ENCODE measurements at regions not wholly inside any gene's neighbourhood (a gene's known extent, or its start where the extent isn't known, plus 50 kb on each side); places are given as distances from the start of the nearest gene placed in this dataset.

DNA sequence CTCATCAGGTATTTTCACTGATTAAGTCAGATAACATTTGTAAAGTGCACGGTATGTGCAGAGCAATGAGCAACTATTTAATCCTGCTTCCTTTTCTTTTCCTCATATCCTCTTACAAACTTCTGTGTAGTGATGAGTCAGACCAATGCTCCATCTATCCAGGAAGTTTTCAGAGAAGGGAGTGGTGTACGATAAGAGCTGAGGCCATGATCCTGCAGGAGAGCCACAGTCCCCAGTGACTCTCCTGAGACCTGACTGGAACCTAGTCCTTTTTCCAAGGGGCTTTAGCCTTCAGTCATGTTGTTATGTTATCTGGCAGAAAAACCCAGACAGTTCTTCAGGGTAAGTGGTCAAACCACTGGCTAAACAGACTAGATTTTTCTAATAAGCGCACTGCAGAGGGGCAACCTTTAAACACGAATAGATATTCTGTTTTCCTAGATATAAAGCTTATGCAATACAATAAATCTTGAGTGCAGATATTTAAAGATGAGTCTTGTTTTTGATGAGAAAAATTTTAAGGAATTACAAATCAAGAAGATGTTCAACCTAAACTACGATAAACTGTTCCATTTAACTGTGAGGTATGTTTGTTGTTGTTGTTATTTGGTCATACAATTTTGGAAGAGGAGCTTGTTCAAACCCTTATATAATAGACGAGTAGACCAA lies 110.5 kb upstream of the RAP2B start:
- 34% methylated on average over 6 of the region's 6 CpGs for WGBS (ENCODE audit: missing lambda C conversion rate)
- FAIRE-seq, result peak; percentile 63

DNA sequence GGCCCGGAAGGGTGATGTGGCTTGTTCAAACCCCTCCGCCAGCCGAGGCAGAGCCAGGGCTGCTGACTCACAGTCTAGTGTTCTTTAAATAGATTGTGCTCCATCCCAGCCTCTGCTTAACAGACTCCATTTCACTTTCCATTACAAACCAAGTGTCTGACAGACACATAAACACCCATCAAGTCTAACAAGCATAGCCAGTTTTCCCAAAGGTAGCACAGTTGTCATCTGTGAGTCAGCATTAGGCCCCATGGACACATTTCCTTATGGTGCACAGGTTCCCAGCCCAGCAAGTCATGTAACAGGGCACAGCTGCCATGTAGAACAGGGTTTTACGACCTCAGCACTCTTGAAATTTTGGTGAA lies 109.9 kb upstream of the RAP2B start:
- no peak for TF ChIP-seq RAD21 (conservative IDR thresholded peaks at IDR 0.05 in 1 of 2, IDR thresholded peaks at IDR 0.05 in 1 of 2)
- peak; percentile 69 for TF ChIP-seq MAFK (IDR thresholded peaks at IDR 0.05; ENCODE audit: partially characterized antibody)
- no peak for TF ChIP-seq FOSL2 (IDR thresholded peaks at IDR 0.05)
- TF ChIP-seq FOSL2 (CRISPR knock-in tag; IDR thresholded peaks at IDR 0.05), result peak; percentile 75
- TF ChIP-seq POLR2A (IDR thresholded peaks at IDR 0.05; ENCODE audit: low read length), result no peak
- TF ChIP-seq, protein P1, sequence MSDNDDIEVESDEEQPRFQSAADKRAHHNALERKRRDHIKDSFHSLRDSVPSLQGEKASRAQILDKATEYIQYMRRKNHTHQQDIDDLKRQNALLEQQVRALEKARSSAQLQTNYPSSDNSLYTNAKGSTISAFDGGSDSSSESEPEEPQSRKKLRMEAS (IDR thresholded peaks at IDR 0.05), result peak; percentile 22
- peak; percentile 56; the same call in 1 of the 2 replicates for TF ChIP-seq JUNB (IDR thresholded peaks at IDR 0.05)
- H3K4me1 ChIP-seq, result peaks cover 21% of the 10 kb centered on the region
- no peak overlapping the region for H3K4me3 ChIP-seq
- H3K4me2 ChIP-seq, result peak overlapping the region; percentile 61
- no peaks in the 10 kb centered on the region for H3K9me3 ChIP-seq
- ATAC-seq (peak; percentile 89 to 92), DNase-seq (ENCODE audit: low read depth in 1 of 2, low spot score in 1 of 2) (peak; percentile 42 to 83), FAIRE-seq (peak; percentile 70)
- H3K27ac ChIP-seq, result peak overlapping the region; percentile 77 to 89
- POLR2A ChIA-PET, result interaction anchor here (2.3 kb wide), 1 partner anchor 109 kb away, joined by 43 read pairs; no protein-coding TSS in a partner anchor
- CTCF ChIA-PET, result interaction anchor here (0.8 to 2.8 kb wide), 4 partner anchors 9 to 239 kb away, joined by 3 to 12 read pairs (median 6); no protein-coding TSS in a partner anchor
- 10% methylated on average over 4 of the region's 4 CpGs for WGBS (ENCODE audit: missing lambda C conversion rate)

More for the DNA sequence above, 110.5 kb upstream of the RAP2B start:
- DNase-seq (ENCODE audit: low read depth in 1 of 2, low spot score in 1 of 2) (peak; percentile 81 to 88), ATAC-seq (peak; percentile 96 to 98)
- H3K4me3 ChIP-seq, result no peak overlapping the region
- peak overlapping the region; percentile 77 to 89 for H3K27ac ChIP-seq
- TF ChIP-seq CHD4 (IDR thresholded peaks at IDR 0.05; ENCODE audit: borderline replicate concordance) (no peak), JUNB (IDR thresholded peaks at IDR 0.05) (peak; percentile 32), NPAS2 (CRISPR knock-in tag; IDR thresholded peaks at IDR 0.05; ENCODE audit: borderline replicate concordance) (no peak), MAZ (IDR thresholded peaks at IDR 0.05; ENCODE audit: borderline replicate concordance, low read depth, low read length) (no peak), JUN (IDR thresholded peaks at IDR 0.05) (0 out of 5 replicates have a peak, but pooled peaks of 1 of the 2 experiments have one; percentile 4), SREBF2 (IDR thresholded peaks at IDR 0.05) (no peak), ZNF302 (CRISPR knock-in tag; IDR thresholded peaks at IDR 0.05) (no peak), MAFK (IDR thresholded peaks at IDR 0.05; ENCODE audit: partially characterized antibody) (peak; percentile 67), FOSL2 (IDR thresholded peaks at IDR 0.05) (peak; percentile 60), FOSL2 (CRISPR knock-in tag; IDR thresholded peaks at IDR 0.05) (peak; percentile 89)
- TF ChIP-seq, protein P2, sequence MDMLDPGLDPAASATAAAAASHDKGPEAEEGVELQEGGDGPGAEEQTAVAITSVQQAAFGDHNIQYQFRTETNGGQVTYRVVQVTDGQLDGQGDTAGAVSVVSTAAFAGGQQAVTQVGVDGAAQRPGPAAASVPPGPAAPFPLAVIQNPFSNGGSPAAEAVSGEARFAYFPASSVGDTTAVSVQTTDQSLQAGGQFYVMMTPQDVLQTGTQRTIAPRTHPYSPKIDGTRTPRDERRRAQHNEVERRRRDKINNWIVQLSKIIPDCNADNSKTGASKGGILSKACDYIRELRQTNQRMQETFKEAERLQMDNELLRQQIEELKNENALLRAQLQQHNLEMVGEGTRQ (IDR thresholded peaks at IDR 0.05), result no peak
- TF ChIP-seq, protein P3, sequence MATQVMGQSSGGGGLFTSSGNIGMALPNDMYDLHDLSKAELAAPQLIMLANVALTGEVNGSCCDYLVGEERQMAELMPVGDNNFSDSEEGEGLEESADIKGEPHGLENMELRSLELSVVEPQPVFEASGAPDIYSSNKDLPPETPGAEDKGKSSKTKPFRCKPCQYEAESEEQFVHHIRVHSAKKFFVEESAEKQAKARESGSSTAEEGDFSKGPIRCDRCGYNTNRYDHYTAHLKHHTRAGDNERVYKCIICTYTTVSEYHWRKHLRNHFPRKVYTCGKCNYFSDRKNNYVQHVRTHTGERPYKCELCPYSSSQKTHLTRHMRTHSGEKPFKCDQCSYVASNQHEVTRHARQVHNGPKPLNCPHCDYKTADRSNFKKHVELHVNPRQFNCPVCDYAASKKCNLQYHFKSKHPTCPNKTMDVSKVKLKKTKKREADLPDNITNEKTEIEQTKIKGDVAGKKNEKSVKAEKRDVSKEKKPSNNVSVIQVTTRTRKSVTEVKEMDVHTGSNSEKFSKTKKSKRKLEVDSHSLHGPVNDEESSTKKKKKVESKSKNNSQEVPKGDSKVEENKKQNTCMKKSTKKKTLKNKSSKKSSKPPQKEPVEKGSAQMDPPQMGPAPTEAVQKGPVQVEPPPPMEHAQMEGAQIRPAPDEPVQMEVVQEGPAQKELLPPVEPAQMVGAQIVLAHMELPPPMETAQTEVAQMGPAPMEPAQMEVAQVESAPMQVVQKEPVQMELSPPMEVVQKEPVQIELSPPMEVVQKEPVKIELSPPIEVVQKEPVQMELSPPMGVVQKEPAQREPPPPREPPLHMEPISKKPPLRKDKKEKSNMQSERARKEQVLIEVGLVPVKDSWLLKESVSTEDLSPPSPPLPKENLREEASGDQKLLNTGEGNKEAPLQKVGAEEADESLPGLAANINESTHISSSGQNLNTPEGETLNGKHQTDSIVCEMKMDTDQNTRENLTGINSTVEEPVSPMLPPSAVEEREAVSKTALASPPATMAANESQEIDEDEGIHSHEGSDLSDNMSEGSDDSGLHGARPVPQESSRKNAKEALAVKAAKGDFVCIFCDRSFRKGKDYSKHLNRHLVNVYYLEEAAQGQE (IDR thresholded peaks at IDR 0.05), result no peak
- peak overlapping the region; percentile 61 for H3K4me2 ChIP-seq
- ChIA-PET POLR2A (interaction anchor here (2.3 kb wide), 1 partner anchor 109 kb away, joined by 43 read pairs; no protein-coding TSS in a partner anchor), CTCF (interaction anchor here (0.8 to 2.8 kb wide), 4 partner anchors 9 to 240 kb away, joined by 3 to 12 read pairs (median 6); no protein-coding TSS in a partner anchor)
- H3K9me3 ChIP-seq, result no peaks in the 10 kb centered on the region
- H3K4me1 ChIP-seq, result peaks cover 21% of the 10 kb centered on the region

DNA sequence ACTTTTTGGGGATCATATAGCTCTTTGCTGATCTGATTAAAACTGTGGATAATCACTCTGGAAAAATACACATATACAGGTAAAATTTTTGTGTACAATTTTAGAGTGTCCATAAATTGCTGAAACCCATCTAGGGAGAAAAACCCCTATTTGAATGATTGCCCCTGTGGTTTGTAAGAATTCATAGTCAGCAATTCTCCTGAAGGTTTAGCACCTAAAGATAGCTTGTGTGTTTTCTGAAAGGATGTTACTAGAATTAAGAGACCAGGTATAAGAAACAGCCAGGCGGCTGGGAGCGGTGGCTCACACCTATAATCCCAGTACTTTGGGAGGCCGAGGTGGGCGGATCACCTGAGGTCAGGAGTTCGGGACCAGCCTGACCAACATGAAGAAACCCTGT lies 106.8 kb upstream of the RAP2B start:
- DNase-seq (ENCODE audit: low read depth in 1 of 2, low spot score in 1 of 2) (no peak), ATAC-seq (no peak), FAIRE-seq (no peak)
- no peak overlapping the region for H3K4me3 ChIP-seq
- 91% methylated on average over 5 of the region's 5 CpGs for WGBS (ENCODE audit: missing lambda C conversion rate)
- CTCF ChIA-PET, result interaction anchor here (0.7 to 1.6 kb wide), 3 partner anchors 9 to 916 kb away, joined by 3 to 4 read pairs (median 3); no protein-coding TSS in a partner anchor
- TF ChIP-seq ESRRA (IDR thresholded peaks at IDR 0.05; ENCODE audit: borderline replicate concordance, low read length), result no peak
- TF ChIP-seq FOXS1 (CRISPR knock-in tag; IDR thresholded peaks at IDR 0.05), result no peak
- no peak for TF ChIP-seq FOSB (CRISPR knock-in tag; IDR thresholded peaks at IDR 0.05)
- peak; percentile 81 for TF ChIP-seq MAFK (IDR thresholded peaks at IDR 0.05; ENCODE audit: partially characterized antibody)
- H3K4me1 ChIP-seq, result peaks cover 39% of the 10 kb centered on the region
- H3K4me2 ChIP-seq, result no peak overlapping the region
- 0 out of 6 replicates have a peak overlapping the region, but pooled peaks of 1 of the 2 experiments have one; percentile 26 for H3K27ac ChIP-seq
- no peaks in the 10 kb centered on the region for H3K9me3 ChIP-seq
- POLR2A ChIA-PET, result interaction anchor here (4.1 kb wide), 1 partner anchor 106 kb away, joined by 15 read pairs; no protein-coding TSS in a partner anchor
